ENCODE measurements at regions not wholly inside any gene's neighbourhood (a gene's known extent, or its start where the extent isn't known, plus 50 kb on each side); places are given as distances from the start of the nearest gene placed in this dataset.

DNA sequence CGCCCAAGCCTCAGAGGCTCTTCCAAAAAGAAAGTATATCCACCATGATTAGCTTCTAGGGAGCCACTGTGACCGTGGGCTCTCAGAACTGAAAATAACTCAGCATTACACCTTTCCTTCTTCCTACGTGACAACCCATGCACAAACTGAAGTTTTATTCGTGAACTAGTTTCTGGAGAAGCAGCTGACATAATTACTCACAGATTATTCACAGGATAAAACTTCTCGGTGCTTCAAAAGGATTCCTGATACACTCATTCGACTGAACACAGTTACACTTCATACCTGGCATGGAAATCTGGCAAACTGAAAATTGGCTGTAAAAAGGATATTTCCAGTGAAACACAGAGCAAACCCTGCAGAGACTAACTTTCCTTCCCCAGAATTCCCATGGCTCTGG is 139.2 kb upstream of the PTER start:
- Histone ChIP-seq H3K9me3 (replicated peaks; ENCODE audit: control insufficient read depth, insufficient read depth, low read length) (no peaks in the 10 kb centered on the region), H3K4me2 (ENCODE audit: insufficient read depth, low read length) (no peak overlapping the region), H3K9ac (replicated peaks; ENCODE audit: extremely low read depth, insufficient read depth, low read length) (no peak overlapping the region), H3K4me3 (replicated peaks in 1 of 3; ENCODE audit: insufficient read depth in 1 of 3, low read depth in 1 of 3, low read length in 3 of 3) (no peak overlapping the region), H3K27ac (ENCODE audit: insufficient read depth, low read depth, low read length) (no peak overlapping the region), H2AFZ (ENCODE audit: low read depth, low read length) (no peak overlapping the region), H3K36me3 (ENCODE audit: control insufficient read depth in 2 of 2, extremely low read depth in 1 of 2, insufficient read depth in 2 of 2, low read length in 2 of 2) (no peaks in the 10 kb centered on the region), H3K4me1 (ENCODE audit: control insufficient read depth, extremely low read depth, insufficient read depth, low read length) (no peaks in the 10 kb centered on the region), H4K20me1 (replicated peaks; ENCODE audit: control insufficient read depth, extremely low read depth, insufficient read depth, low read length) (no peaks in the 10 kb centered on the region), H3K79me2 (ENCODE audit: control insufficient read depth, insufficient read depth, low read length) (no peaks in the 10 kb centered on the region), H3K9me1 (replicated peaks; ENCODE audit: control insufficient read depth, extremely low read depth, insufficient read depth, low read length) (no peaks in the 10 kb centered on the region), H3K27me3 (ENCODE audit: control insufficient read depth in 2 of 2, insufficient read depth in 2 of 2, low read length in 2 of 2) (no peaks in the 10 kb centered on the region)
- DNase-seq (ENCODE audit: low read depth, low spot score): no peak
- intact Hi-C loops (cut with micrococcal nuclease) (no loop called here), dilution Hi-C loops (cut with MboI; ENCODE audit: extremely low pct_ligation_motif_present, low sequenced_read_pairs) (no loop called here)
- CTCF ChIA-PET: no interaction called here
- POLR2A ChIA-PET: no interaction called here
- no TSS peak for BruUV-seq (replicated peaks)
- FAIRE-seq: no peak
- TF ChIP-seq POLR2A (IDR thresholded peaks at IDR 0.05; ENCODE audit: low read depth, low read length) (no peak), FOS (IDR thresholded peaks at IDR 0.05; ENCODE audit: borderline replicate concordance, insufficient read depth, low read length) (no peak), MYC (IDR thresholded peaks at IDR 0.05; ENCODE audit: low read depth, low read length) (no peak), CTCF (IDR thresholded peaks at IDR 0.05; ENCODE audit: extremely low read depth in 1 of 2, insufficient read depth in 1 of 2, low read depth in 1 of 2, low read length in 2 of 2) (no peak), POLR2AphosphoS5 (IDR thresholded peaks at IDR 0.05; ENCODE audit: insufficient read depth, low read depth, low read length) (no peak), EZH2 (IDR thresholded peaks at IDR 0.05; ENCODE audit: borderline replicate concordance, low read depth, low read length, severe bottlenecking) (no peak), GATA2 (IDR thresholded peaks at IDR 0.05; ENCODE audit: insufficient read depth, insufficient read length, low read depth, low read length) (no peak), JUN (IDR thresholded peaks at IDR 0.05; ENCODE audit: borderline replicate concordance, insufficient read depth, insufficient read length, low read depth) (no peak)
- TF ChIP-seq, protein P1, sequence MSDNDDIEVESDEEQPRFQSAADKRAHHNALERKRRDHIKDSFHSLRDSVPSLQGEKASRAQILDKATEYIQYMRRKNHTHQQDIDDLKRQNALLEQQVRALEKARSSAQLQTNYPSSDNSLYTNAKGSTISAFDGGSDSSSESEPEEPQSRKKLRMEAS (IDR thresholded peaks at IDR 0.05; ENCODE audit: insufficient read depth, insufficient read length): no peak

Measured in endothelial cell of umbilical vein (primary cell).